ENCODE measurements at regions not wholly inside any gene's neighbourhood (a gene's known extent, or its start where the extent isn't known, plus 50 kb on each side); places are given as distances from the start of the nearest gene placed in this dataset.

DNA sequence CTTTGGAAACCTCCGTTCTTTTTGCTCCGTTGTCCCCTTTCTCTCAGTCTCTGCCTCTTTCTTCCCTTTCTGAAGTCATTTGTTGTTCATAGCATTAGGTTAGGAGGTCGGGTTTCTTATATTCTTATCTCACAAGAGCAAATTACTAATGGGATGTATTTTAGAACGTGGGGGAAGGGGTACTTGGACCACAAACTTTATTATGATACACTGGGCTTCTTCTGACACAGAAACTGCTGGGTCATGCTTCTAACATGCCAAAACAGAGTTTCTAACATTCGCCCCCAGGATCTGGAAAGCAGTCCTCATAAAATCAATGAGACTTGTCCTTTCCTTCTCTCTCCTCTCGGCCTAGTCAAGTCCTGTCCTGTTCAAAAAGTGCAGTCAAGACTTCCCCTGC, 334.4 kb downstream of the GADD45G start:
- Mint-ChIP-seq H3K4me3 (ENCODE audit: low read depth) (no peak overlapping the region), H3K4me1 (ENCODE audit: low read depth) (peaks cover 8% of the 10 kb centered on the region), H3K9me3 (ENCODE audit: low read depth) (no peaks in the 10 kb centered on the region), H3K27me3 (peaks cover 43% of the 10 kb centered on the region), H3K36me3 (ENCODE audit: insufficient read depth) (no peaks in the 10 kb centered on the region), H3K27ac (no peak overlapping the region)
- TF ChIP-seq, protein P1, sequence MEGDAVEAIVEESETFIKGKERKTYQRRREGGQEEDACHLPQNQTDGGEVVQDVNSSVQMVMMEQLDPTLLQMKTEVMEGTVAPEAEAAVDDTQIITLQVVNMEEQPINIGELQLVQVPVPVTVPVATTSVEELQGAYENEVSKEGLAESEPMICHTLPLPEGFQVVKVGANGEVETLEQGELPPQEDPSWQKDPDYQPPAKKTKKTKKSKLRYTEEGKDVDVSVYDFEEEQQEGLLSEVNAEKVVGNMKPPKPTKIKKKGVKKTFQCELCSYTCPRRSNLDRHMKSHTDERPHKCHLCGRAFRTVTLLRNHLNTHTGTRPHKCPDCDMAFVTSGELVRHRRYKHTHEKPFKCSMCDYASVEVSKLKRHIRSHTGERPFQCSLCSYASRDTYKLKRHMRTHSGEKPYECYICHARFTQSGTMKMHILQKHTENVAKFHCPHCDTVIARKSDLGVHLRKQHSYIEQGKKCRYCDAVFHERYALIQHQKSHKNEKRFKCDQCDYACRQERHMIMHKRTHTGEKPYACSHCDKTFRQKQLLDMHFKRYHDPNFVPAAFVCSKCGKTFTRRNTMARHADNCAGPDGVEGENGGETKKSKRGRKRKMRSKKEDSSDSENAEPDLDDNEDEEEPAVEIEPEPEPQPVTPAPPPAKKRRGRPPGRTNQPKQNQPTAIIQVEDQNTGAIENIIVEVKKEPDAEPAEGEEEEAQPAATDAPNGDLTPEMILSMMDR (IDR thresholded peaks at IDR 0.05; ENCODE audit: unreplicated experiment): no peak
- no peak for DNase-seq (ENCODE audit: low spot score, unreplicated experiment)

DNA sequence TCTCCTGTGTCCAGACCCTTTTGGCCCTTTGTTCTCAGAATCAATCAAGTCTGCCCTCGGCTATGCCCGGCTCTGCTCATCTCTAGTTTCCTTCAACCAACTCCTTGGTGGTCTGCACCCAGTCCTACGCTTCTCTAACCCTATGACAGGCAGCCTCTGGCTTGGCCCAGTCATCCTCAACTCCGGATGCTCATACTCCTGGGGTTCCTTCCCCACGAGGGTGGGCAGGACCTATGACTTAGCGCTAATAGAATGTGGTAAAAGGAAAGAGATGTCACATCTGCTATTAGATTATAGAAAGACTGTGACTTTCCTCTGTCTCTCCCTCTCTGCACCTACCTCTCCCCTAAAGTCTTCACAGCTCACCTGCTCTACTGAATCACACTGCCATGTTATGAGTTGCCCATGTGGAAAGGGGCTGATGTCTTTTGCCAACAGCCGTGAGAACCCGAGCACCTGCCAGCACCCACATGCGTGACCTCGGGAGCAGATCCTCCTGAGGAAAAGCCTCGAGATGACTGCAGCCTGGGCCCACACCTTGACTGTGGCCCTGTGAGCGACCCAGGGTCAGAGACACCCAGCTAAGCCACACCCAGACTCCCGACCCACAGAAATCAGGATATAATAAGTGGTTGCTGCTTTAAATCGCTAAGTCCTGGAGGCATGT, 334.9 kb downstream of the GADD45G start:
- Mint-ChIP-seq H3K27ac (no peak overlapping the region), H3K9me3 (ENCODE audit: low read depth) (no peaks in the 10 kb centered on the region), H3K4me1 (ENCODE audit: low read depth) (peaks cover 8% of the 10 kb centered on the region), H3K27me3 (peaks cover 42% of the 10 kb centered on the region), H3K4me3 (ENCODE audit: low read depth) (no peak overlapping the region), H3K36me3 (ENCODE audit: insufficient read depth) (no peaks in the 10 kb centered on the region)
- no peak for DNase-seq (ENCODE audit: low spot score, unreplicated experiment)
- TF ChIP-seq, protein P1 (IDR thresholded peaks at IDR 0.05; ENCODE audit: unreplicated experiment): no peak

DNA sequence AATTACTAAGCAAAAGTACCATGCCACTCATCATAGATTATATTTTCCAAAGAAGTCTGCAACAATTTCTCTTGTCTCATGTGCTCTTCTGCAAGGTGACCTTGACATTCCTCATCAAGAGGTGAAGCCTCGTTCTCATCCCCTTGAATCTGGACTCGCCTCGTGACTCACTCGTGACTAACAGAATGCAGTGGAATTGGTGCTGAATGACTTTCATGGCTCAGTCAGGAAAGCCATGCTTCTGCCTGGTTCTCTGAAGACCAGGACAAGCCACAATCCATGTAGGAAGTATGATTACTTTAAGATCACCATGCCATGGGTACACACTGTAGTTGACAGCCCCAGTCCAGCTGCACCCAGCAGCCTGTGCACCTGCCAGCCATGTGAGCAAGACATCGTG, 335.8 kb downstream of the GADD45G start:
- H3K9me3 Mint-ChIP-seq (ENCODE audit: low read depth): no peaks in the 10 kb centered on the region
- no peaks in the 10 kb centered on the region for H3K36me3 Mint-ChIP-seq (ENCODE audit: insufficient read depth)

DNA sequence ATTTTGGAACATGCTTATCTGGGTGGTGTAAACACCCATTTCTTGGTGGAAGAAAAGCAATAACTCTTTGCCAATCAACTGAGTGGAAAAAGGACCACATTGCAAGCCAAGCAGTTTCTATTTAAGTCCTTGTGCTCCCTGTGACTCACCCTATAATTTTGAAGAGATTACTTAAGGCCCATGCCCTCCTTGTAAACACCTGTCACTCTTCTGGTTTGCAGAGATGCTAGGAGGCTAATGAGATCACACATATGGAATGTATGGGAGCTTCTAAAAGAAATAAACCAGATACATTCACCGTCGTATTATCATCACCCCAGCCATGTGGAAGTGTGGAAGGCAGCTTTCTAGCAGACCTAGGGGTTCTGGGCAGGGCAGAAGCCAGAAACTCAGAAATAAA, 337.1 kb downstream of the GADD45G start:
- Mint-ChIP-seq H3K4me1 (ENCODE audit: low read depth) (peaks cover 5% of the 10 kb centered on the region), H3K9me3 (ENCODE audit: low read depth) (no peaks in the 10 kb centered on the region), H3K36me3 (ENCODE audit: insufficient read depth) (no peaks in the 10 kb centered on the region), H3K27me3 (peaks cover 49% of the 10 kb centered on the region), H3K4me3 (ENCODE audit: low read depth) (no peak overlapping the region), H3K27ac (no peak overlapping the region)
- DNase-seq (ENCODE audit: low spot score, unreplicated experiment): no peak
- TF ChIP-seq, protein P1 (IDR thresholded peaks at IDR 0.05; ENCODE audit: unreplicated experiment): no peak

More for the DNA sequence above, 335.8 kb downstream of the GADD45G start:
- H3K27ac Mint-ChIP-seq: no peak overlapping the region
- no peak for DNase-seq (ENCODE audit: low spot score, unreplicated experiment)
- H3K4me3 Mint-ChIP-seq (ENCODE audit: low read depth): no peak overlapping the region
- peaks cover 41% of the 10 kb centered on the region for H3K27me3 Mint-ChIP-seq
- peaks cover 8% of the 10 kb centered on the region for H3K4me1 Mint-ChIP-seq (ENCODE audit: low read depth)
- TF ChIP-seq, protein P1 (IDR thresholded peaks at IDR 0.05; ENCODE audit: unreplicated experiment): no peak

DNA sequence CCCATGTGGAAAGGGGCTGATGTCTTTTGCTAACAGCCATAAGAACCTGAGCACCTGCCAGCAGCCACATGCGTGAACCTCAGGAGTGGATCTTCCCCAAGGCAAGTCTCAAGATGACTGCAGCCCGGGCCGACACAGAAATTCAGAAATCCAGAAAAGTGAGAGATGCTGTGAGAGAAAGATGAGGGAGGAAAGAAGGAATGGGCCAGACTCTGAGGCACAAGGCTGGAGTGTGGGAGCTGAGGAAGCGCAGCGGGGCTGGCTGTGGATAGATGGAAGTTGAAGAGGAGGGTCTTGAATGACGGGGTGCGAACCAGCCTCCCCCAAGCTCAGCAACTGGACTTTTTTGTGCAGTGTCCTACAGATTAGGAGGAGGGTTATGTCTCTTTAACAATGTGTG, 337.8 kb downstream of the GADD45G start:
- Mint-ChIP-seq H3K4me3 (ENCODE audit: low read depth) (no peak overlapping the region), H3K4me1 (ENCODE audit: low read depth) (peaks cover 5% of the 10 kb centered on the region), H3K9me3 (ENCODE audit: low read depth) (no peaks in the 10 kb centered on the region), H3K36me3 (ENCODE audit: insufficient read depth) (no peaks in the 10 kb centered on the region), H3K27ac (no peak overlapping the region), H3K27me3 (peaks cover 52% of the 10 kb centered on the region)
- DNase-seq (ENCODE audit: low spot score, unreplicated experiment): no peak
- TF ChIP-seq, protein P1 (IDR thresholded peaks at IDR 0.05; ENCODE audit: unreplicated experiment): no peak
